Testis (tissue), 2 donors: ENCODE measurements at regions not wholly inside any gene's neighbourhood (a gene's known extent, or its start where the extent isn't known, plus 50 kb on each side); places are given as distances from the start of the nearest gene placed in this dataset.

ENCODE experiments used
- DNase-seq: peaks from one replicate; pipeline ENCODE4 v3.0.0-alpha.2; 2019
- H3K27ac ChIP-seq, 2 donors: fragments of 200-600 bp; sonication (generic); one replicate each; pipeline ENCODE4 v1.5.1; 2019
- H3K27me3 ChIP-seq: fragments of 200-600 bp; sonication (generic); one replicate; pipeline ENCODE4 v1.5.1; 2019
- H3K36me3 ChIP-seq: fragments of 200-600 bp; sonication (generic); one replicate; pipeline ENCODE4 v1.5.1; 2017; ENCODE audit warnings: low read depth; ENCODE audit errors: missing control alignments
- H3K4me1 ChIP-seq: fragments of 200-600 bp; sonication (generic); one replicate; pipeline ENCODE4 v1.5.1; 2019
- H3K4me3 ChIP-seq, 2 donors: fragments of 200-600 bp; sonication (generic); one replicate each; pipeline ENCODE4 v1.5.1; 2017 to 2019
- H3K9me3 ChIP-seq: fragments of 200-600 bp; sonication (generic); one replicate; pipeline ENCODE4 v1.5.1; 2017
- CTCF ChIP-seq, 3 experiments: fragments of 450-650 bp in 2 of 3; fragments of 200-600 bp in 1 of 3; sonication (generic) in 1 of 3; IDR thresholded peaks; one replicate each; pipeline ENCODE4 v1.5.1; 2016 to 2019; ENCODE audit warnings: antibody characterized with exemption in 3 of 3, mild to moderate bottlenecking in 2 of 3, moderate library complexity in 1 of 3
- POLR2A ChIP-seq: fragments of 450-650 bp; IDR thresholded peaks from one replicate; pipeline ENCODE4 v1.6.1; 2017; ENCODE audit warnings: antibody characterized with exemption, mild to moderate bottlenecking, moderate library complexity
- WGBS, 2 donors: methylation state at CpG; one replicate each; pipeline ENCODE4 v1.1.5; 2018; 5-methylcytosine and 5-hydroxymethylcytosine counted together
- intact Hi-C: fragments of 100-400 bp; cut with DNase I; formaldehyde crosslinking; loops from one replicate; pipeline ENCODE4 v1.15.1; 2023; ENCODE audit warnings: low total_unique reads

GRCh38 chr3:36303286-36303685 is 77.0 kb upstream of the STAC start:
- Histone ChIP-seq H3K4me1 (no peaks in the 10 kb centered on the region), H3K27me3 (no peaks in the 10 kb centered on the region), H3K9me3 (no peaks in the 10 kb centered on the region), H3K27ac (no peak overlapping the region), H3K36me3 (no peaks in the 10 kb centered on the region), H3K4me3 (no peak overlapping the region)
- WGBS, 2 donors, result 91 to 94% methylated on average over 5 of the region's 5 CpGs
- no peak for DNase-seq
- TF ChIP-seq POLR2A (no peak), CTCF (IDR thresholded peaks at IDR 0.05) (no peak)
- intact Hi-C loops, result no loop called here

GRCh38 chr3:36305929-36306520 is 74.3 kb upstream of the STAC start:
- no peaks in the 10 kb centered on the region for H3K27me3 ChIP-seq
- H3K4me1 ChIP-seq, result no peaks in the 10 kb centered on the region
- H3K27ac ChIP-seq, result no peak overlapping the region
- TF ChIP-seq POLR2A, result no peak
- no peak for TF ChIP-seq CTCF (IDR thresholded peaks at IDR 0.05)
- intact Hi-C loops, result no loop called here
- H3K36me3 ChIP-seq, result no peaks in the 10 kb centered on the region
- no peak overlapping the region for H3K4me3 ChIP-seq
- DNase-seq, result no peak
- WGBS, 2 donors, result 57 to 79% methylated on average over 1 of the region's 1 CpG
- H3K9me3 ChIP-seq, result no peaks in the 10 kb centered on the region

- H3K36me3 ChIP-seq, result no peaks in the 10 kb centered on the region
- TF ChIP-seq POLR2A (no peak), CTCF (IDR thresholded peaks at IDR 0.05) (no peak)
- WGBS, 2 donors, result 73 to 83% methylated on average over 1 of the region's 1 CpG
- H3K27ac ChIP-seq, result no peak overlapping the region
- no peaks in the 10 kb centered on the region for H3K9me3 ChIP-seq
- no peak overlapping the region for H3K4me3 ChIP-seq
- no peaks in the 10 kb centered on the region for H3K4me1 ChIP-seq
- DNase-seq, result no peak
- intact Hi-C loops, result no loop called here
- no peaks in the 10 kb centered on the region for H3K27me3 ChIP-seq
Measured at GRCh38 chr3:36309092-36309491, 71.2 kb upstream of the STAC start.

- no peaks in the 10 kb centered on the region for H3K27me3 ChIP-seq
- no peaks in the 10 kb centered on the region for H3K9me3 ChIP-seq
- H3K4me3 ChIP-seq, result no peak overlapping the region
- DNase-seq, result no peak
- no peaks in the 10 kb centered on the region for H3K4me1 ChIP-seq
- no peaks in the 10 kb centered on the region for H3K36me3 ChIP-seq
- intact Hi-C loops, result no loop called here
- no peak overlapping the region for H3K27ac ChIP-seq
- no peak for TF ChIP-seq POLR2A
- no peak for TF ChIP-seq CTCF (IDR thresholded peaks at IDR 0.05)
Measured at GRCh38 chr3:36312351-36312750, 68.0 kb upstream of the STAC start.

GRCh38 chr3:36317915-36318314 is 62.4 kb upstream of the STAC start:
- TF ChIP-seq CTCF (IDR thresholded peaks at IDR 0.05), result no peak
- TF ChIP-seq POLR2A, result no peak
- DNase-seq, result no peak
- no peaks in the 10 kb centered on the region for H3K27me3 ChIP-seq
- 64 to 80% methylated on average over 3 of the region's 3 CpGs for WGBS, 2 donors
- intact Hi-C loops, result no loop called here
- H3K4me1 ChIP-seq, result no peaks in the 10 kb centered on the region
- H3K27ac ChIP-seq, result no peak overlapping the region
- H3K9me3 ChIP-seq, result no peaks in the 10 kb centered on the region
- no peak overlapping the region for H3K4me3 ChIP-seq
- H3K36me3 ChIP-seq, result no peaks in the 10 kb centered on the region
